SK-N-SH (cell line): ENCODE measurements at regions not wholly inside any gene's neighbourhood (a gene's known extent, or its start where the extent isn't known, plus 50 kb on each side); places are given as distances from the start of the nearest gene placed in this dataset.

Experiments used
- CTCF ChIA-PET: fragments of 300-600, 350-600 bp; formaldehyde crosslinking; extraction: SDS; loops from one replicate; lab custom pipeline; 2021; lab: Yijun Ruan, JAX
- POLR2A ChIA-PET: fragments of 350-600 bp; sonication (Branson Sonifier 250); formaldehyde crosslinking; extraction: SDS; loops from one replicate; lab custom pipeline; 2020; ENCODE audit warnings: antibody characterized with exemption, inconsistent platforms; lab: Yijun Ruan, JAX
- DNase-seq: peaks from one replicate; pipeline ENCODE4 v3.0.0; 2012
- H2AFZ ChIP-seq: fragments of 200-600 bp; sonication (generic); 2 replicates; pipeline ENCODE4 v1.8.1; 2016; ENCODE audit warnings: antibody characterized with exemption, mild to moderate bottlenecking, low read depth
- H3F3A ChIP-seq: fragments of 200-600 bp; sonication (generic); replicated peaks from 2 replicates; pipeline ENCODE3; 2016; ENCODE audit warnings: antibody characterized with exemption, mild to moderate bottlenecking; ENCODE audit not compliant: insufficient read depth
- H3K27ac ChIP-seq, 2 experiments: fragments of 200-500 bp in 1 of 2; fragments of 200-600 bp in 1 of 2; sonication (Bioruptor generic) in 1 of 2; sonication (generic), shearing (Covaris generic) in 1 of 2; 2 replicates each; pipeline versions ENCODE4 v1.5.1 to v1.6.1; 2014 to 2016; ENCODE audit warnings: low read depth in 2 of 2, inconsistent platforms in 1 of 2, low read length in 1 of 2, mild to moderate bottlenecking in 1 of 2, mixed read lengths in 1 of 2
- H3K27me3 ChIP-seq: fragments of 200-600 bp; sonication (generic), shearing (Covaris generic); 2 replicates; pipeline ENCODE4 v1.6.1; 2016; ENCODE audit warnings: mixed run types; ENCODE audit not compliant: insufficient read depth
- H3K36me3 ChIP-seq, 2 experiments: fragments of 200-500 bp in 1 of 2; fragments of 200-600 bp in 1 of 2; sonication (Bioruptor generic) in 1 of 2; sonication (generic) in 1 of 2; replicated peaks in 1 of 2; 2 replicates each; pipeline versions ENCODE3 to v1.5.1; 2014 to 2016; ENCODE audit warnings: low read length in 1 of 2, mild to moderate bottlenecking in 1 of 2; ENCODE audit not compliant: insufficient read depth in 2 of 2, control insufficient read depth in 1 of 2
- H3K4me1 ChIP-seq, 2 experiments: fragments of 200-500 bp in 1 of 2; fragments of 200-600 bp in 1 of 2; sonication (Bioruptor generic) in 1 of 2; sonication (generic), shearing (Covaris generic) in 1 of 2; 2 replicates each; pipeline versions ENCODE4 v1.5.1 to v1.6.1; 2014 to 2016; ENCODE audit warnings: low read depth in 1 of 2, low read length in 1 of 2, mixed run types in 1 of 2; ENCODE audit not compliant: insufficient read depth in 2 of 2, control insufficient read depth in 1 of 2
- H3K4me2 ChIP-seq: fragments of 200-600 bp; sonication (generic), shearing (Covaris generic); 2 replicates; pipeline ENCODE4 v1.6.1; 2017; ENCODE audit warnings: mixed run types
- H3K4me3 ChIP-seq, 2 experiments: fragments of 200-500 bp in 1 of 2; fragments of 200-600 bp in 1 of 2; sonication (Bioruptor generic) in 1 of 2; sonication (generic), shearing (Covaris generic) in 1 of 2; 2 replicates each; pipeline versions ENCODE4 v1.5.1 to v1.8.1; 2014 to 2016; ENCODE audit warnings: low read depth in 2 of 2, inconsistent platforms in 1 of 2, low read length in 1 of 2, mild to moderate bottlenecking in 1 of 2, mixed read lengths in 1 of 2, moderate library complexity in 1 of 2
- H3K79me2 ChIP-seq: fragments of 200-600 bp; sonication (generic); 2 replicates; pipeline ENCODE4 v1.8.1; 2017; ENCODE audit warnings: mild to moderate bottlenecking; ENCODE audit not compliant: insufficient read depth
- H3K9ac ChIP-seq: fragments of 200-600 bp; sonication (generic); 2 replicates; pipeline ENCODE4 v1.6.1; 2017; ENCODE audit warnings: mixed run types
- H3K9me2 ChIP-seq: fragments of 200-600 bp; sonication (generic); 2 replicates; pipeline ENCODE4 v1.6.1; 2017; ENCODE audit warnings: mixed run types
- H3K9me3 ChIP-seq: fragments of 200-600 bp; sonication (generic); 2 replicates; pipeline ENCODE4 v1.6.1; 2017; ENCODE audit warnings: mixed run types, mild to moderate bottlenecking, moderate library complexity
- H4K20me1 ChIP-seq: fragments of 200-600 bp; sonication (generic); 2 replicates; pipeline ENCODE4 v1.6.1; 2017; ENCODE audit warnings: mild to moderate bottlenecking, mixed run types; ENCODE audit not compliant: insufficient read depth
- EP300 ChIP-seq, 2 experiments: IDR thresholded peaks; 2 replicates each; pipeline versions ENCODE4 v1.4.0 to v1.6.1; 2012; ENCODE audit warnings: borderline replicate concordance in 1 of 2, low read depth in 1 of 2, low read length in 1 of 2
- FOSL2 ChIP-seq: IDR thresholded peaks from 2 replicates; pipeline ENCODE4 v1.4.0; 2012; ENCODE audit warnings: low read depth, mild to moderate bottlenecking, moderate library complexity, borderline replicate concordance
- FOXJ3 ChIP-seq: sonication (generic); formaldehyde crosslinking; IDR thresholded peaks from 2 replicates; pipeline ENCODE4 v1.5.1; 2020; ENCODE audit warnings: mild to moderate bottlenecking, missing genetic modification reagents
- FOXM1 ChIP-seq: IDR thresholded peaks from 2 replicates; pipeline ENCODE4 v1.4.0; 2012; ENCODE audit warnings: low read depth, mild to moderate bottlenecking
- GABPA ChIP-seq: IDR thresholded peaks from 2 replicates; pipeline ENCODE4 v1.4.0; 2012; ENCODE audit warnings: low read depth, mild to moderate bottlenecking
- IRF3 ChIP-seq: fragments of 150-350 bp; IDR thresholded peaks from 2 replicates; pipeline ENCODE4 v1.6.1; 2016; ENCODE audit warnings: mild to moderate bottlenecking, low read depth, low read length
- NFIC ChIP-seq: IDR thresholded peaks from 2 replicates; pipeline ENCODE4 v1.4.0; 2012; ENCODE audit warnings: borderline replicate concordance
- RAD21 ChIP-seq: IDR thresholded peaks from 2 replicates; pipeline ENCODE4 v1.6.1; 2012; ENCODE audit warnings: mild to moderate bottlenecking, low read length
- RFX5 ChIP-seq: IDR thresholded peaks from 2 replicates; pipeline ENCODE4 v1.6.1; 2012; ENCODE audit warnings: mild to moderate bottlenecking, improper control_type of control experiment, low read length
- SIN3A ChIP-seq: IDR thresholded peaks from 2 replicates; pipeline ENCODE4 v1.6.1; 2012; ENCODE audit warnings: low read depth, mild to moderate bottlenecking, low read length, moderate library complexity, borderline replicate concordance
- SMC3 ChIP-seq: IDR thresholded peaks from 2 replicates; pipeline ENCODE4 v1.6.1; 2012; ENCODE audit warnings: low read depth, low read length, improper control_type of control experiment
- USF2 ChIP-seq: fragments of 150-350 bp; IDR thresholded peaks from 2 replicates; pipeline ENCODE4 v1.6.1; 2017; ENCODE audit warnings: antibody characterized with exemption, low read length, low read depth, borderline replicate concordance
- YY1 ChIP-seq: IDR thresholded peaks from 2 replicates; pipeline ENCODE4 v1.4.0; 2012; ENCODE audit warnings: low read depth, mild to moderate bottlenecking
- WGBS: methylation state at CpG from one replicate; pipeline ENCODE4 v1.1.6; 2017; ENCODE audit warnings: low lambda C conversion rate; 5-methylcytosine and 5-hydroxymethylcytosine counted together
- TF ChIP-seq, protein P1 (sequence below): IDR thresholded peaks from 2 replicates; pipeline ENCODE4 v1.6.1; 2012; ENCODE audit warnings: mild to moderate bottlenecking, low read depth, low read length, moderate library complexity

- no peak for DNase-seq
- Histone ChIP-seq H3K9me3 (no peaks in the 10 kb centered on the region), H3K79me2 (no peaks in the 10 kb centered on the region), H4K20me1 (no peaks in the 10 kb centered on the region), H3K4me3 (no peak overlapping the region), H3K4me2 (no peak overlapping the region), H3K9ac (no peak overlapping the region), H3K27ac (no peak overlapping the region), H3K9me2 (no peaks in the 10 kb centered on the region), H3K4me1 (peaks cover 0 to 6% of the 10 kb centered on the region in 2 experiments; a peak in 1 of 4 replicates), H3K36me3 (no peaks in the 10 kb centered on the region), H3F3A (peaks cover 14% of the 10 kb centered on the region), H3K27me3 (no peaks in the 10 kb centered on the region), H2AFZ (no peak overlapping the region; the same call in 1 of the 2 replicates)
- CTCF ChIA-PET = no interaction called here
- POLR2A ChIA-PET = no interaction called here
- 18% methylated on average over 3 of the region's 3 CpGs for WGBS
- no peak for TF ChIP-seq RAD21
- TF ChIP-seq, protein P1, sequence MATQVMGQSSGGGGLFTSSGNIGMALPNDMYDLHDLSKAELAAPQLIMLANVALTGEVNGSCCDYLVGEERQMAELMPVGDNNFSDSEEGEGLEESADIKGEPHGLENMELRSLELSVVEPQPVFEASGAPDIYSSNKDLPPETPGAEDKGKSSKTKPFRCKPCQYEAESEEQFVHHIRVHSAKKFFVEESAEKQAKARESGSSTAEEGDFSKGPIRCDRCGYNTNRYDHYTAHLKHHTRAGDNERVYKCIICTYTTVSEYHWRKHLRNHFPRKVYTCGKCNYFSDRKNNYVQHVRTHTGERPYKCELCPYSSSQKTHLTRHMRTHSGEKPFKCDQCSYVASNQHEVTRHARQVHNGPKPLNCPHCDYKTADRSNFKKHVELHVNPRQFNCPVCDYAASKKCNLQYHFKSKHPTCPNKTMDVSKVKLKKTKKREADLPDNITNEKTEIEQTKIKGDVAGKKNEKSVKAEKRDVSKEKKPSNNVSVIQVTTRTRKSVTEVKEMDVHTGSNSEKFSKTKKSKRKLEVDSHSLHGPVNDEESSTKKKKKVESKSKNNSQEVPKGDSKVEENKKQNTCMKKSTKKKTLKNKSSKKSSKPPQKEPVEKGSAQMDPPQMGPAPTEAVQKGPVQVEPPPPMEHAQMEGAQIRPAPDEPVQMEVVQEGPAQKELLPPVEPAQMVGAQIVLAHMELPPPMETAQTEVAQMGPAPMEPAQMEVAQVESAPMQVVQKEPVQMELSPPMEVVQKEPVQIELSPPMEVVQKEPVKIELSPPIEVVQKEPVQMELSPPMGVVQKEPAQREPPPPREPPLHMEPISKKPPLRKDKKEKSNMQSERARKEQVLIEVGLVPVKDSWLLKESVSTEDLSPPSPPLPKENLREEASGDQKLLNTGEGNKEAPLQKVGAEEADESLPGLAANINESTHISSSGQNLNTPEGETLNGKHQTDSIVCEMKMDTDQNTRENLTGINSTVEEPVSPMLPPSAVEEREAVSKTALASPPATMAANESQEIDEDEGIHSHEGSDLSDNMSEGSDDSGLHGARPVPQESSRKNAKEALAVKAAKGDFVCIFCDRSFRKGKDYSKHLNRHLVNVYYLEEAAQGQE = no peak
- TF ChIP-seq USF2 = no peak
- TF ChIP-seq IRF3 = no peak
- no peak for TF ChIP-seq EP300 (IDR thresholded peaks at IDR 0.05; ENCODE audit: borderline replicate concordance in 1 of 2, low read depth in 1 of 2, low read length in 1 of 2)
- no peak for TF ChIP-seq FOXM1
- TF ChIP-seq YY1 = no peak
- no peak for TF ChIP-seq SMC3
- TF ChIP-seq FOSL2 = no peak
- TF ChIP-seq GABPA = no peak
- TF ChIP-seq RFX5 = no peak
- TF ChIP-seq NFIC = no peak
- no peak for TF ChIP-seq FOXJ3 (CRISPR knock-in tag)
- no peak for TF ChIP-seq SIN3A
- TF ChIP-seq, all 33 proteins: peak for 0
These were observed 1220.0 kb upstream of the GJE1 start for GRCh38 chr6:140912686-140913085.
